Stomach (tissue), 4 donors: ENCODE measurements at regions not wholly inside any gene's neighbourhood (a gene's known extent, or its start where the extent isn't known, plus 50 kb on each side); places are given as distances from the start of the nearest gene placed in this dataset.
"Not testable (repeated sequence)": the region's sequence is repeated elsewhere in the genome, so short reads cannot be mapped to it uniquely, and the experiment has no call there.

Source experiments
- EP300 ChIP-seq: sonication (generic); formaldehyde crosslinking; IDR thresholded peaks from one replicate; pipeline ENCODE4 v1.6.1; 2017; ENCODE audit warnings: antibody characterized with exemption
- POLR2A ChIP-seq, 4 donors: fragments of 450-650 bp; IDR thresholded peaks; one replicate each; pipeline ENCODE4 v1.6.1; 2016; ENCODE audit warnings: antibody characterized with exemption in 4 of 4, control low read depth in 2 of 4, mild to moderate bottlenecking in 1 of 4, moderate library complexity in 1 of 4
- POLR2AphosphoS5 ChIP-seq, 3 donors: sonication (generic); formaldehyde crosslinking; IDR thresholded peaks; one replicate each; pipeline ENCODE4 v1.6.1; 2016; ENCODE audit warnings: antibody characterized with exemption in 3 of 3
- TF ChIP-seq, protein P1 (sequence below), 7 experiments: fragments of 450-650 bp in 4 of 7; fragments of 200-600 bp in 3 of 7; sonication (generic) in 3 of 7; IDR thresholded peaks; one replicate each; pipeline ENCODE4 v1.5.1; 2016 to 2019; ENCODE audit warnings: antibody characterized with exemption in 7 of 7, control low read depth in 2 of 7, mild to moderate bottlenecking in 1 of 7

DNA sequence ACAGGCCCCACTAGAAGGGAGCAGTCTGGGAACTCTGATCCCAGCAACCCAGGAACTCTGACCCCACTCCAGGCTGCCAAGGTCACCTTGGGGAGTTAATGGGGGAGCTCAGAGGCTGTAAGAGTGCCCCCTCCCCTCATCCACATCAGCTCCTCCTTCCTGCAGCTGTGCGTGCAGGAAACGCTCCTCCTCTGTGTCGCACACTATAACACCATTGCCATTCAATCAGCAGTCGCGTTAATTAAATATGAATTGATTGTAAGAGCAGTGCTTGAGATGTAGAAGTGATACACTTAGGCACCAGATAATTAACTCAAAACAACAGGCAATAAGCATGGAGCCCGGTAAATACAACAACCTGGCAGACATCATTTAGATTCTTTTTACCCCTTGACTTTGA lies 205.7 kb downstream of the MATN1 start:
- TF ChIP-seq, protein P1, sequence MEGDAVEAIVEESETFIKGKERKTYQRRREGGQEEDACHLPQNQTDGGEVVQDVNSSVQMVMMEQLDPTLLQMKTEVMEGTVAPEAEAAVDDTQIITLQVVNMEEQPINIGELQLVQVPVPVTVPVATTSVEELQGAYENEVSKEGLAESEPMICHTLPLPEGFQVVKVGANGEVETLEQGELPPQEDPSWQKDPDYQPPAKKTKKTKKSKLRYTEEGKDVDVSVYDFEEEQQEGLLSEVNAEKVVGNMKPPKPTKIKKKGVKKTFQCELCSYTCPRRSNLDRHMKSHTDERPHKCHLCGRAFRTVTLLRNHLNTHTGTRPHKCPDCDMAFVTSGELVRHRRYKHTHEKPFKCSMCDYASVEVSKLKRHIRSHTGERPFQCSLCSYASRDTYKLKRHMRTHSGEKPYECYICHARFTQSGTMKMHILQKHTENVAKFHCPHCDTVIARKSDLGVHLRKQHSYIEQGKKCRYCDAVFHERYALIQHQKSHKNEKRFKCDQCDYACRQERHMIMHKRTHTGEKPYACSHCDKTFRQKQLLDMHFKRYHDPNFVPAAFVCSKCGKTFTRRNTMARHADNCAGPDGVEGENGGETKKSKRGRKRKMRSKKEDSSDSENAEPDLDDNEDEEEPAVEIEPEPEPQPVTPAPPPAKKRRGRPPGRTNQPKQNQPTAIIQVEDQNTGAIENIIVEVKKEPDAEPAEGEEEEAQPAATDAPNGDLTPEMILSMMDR (IDR thresholded peaks at IDR 0.05) = not testable (repeated sequence)
- not testable (repeated sequence) for TF ChIP-seq EP300; POLR2A (IDR thresholded peaks at IDR 0.05); POLR2AphosphoS5 (IDR thresholded peaks at IDR 0.05)
